GM19397 (cell line): ENCODE measurements at regions not wholly inside any gene's neighbourhood (a gene's known extent, or its start where the extent isn't known, plus 50 kb on each side); places are given as distances from the start of the nearest gene placed in this dataset.

Experiments
- ATAC-seq: cut with Tn5 transposase; IDR thresholded peaks from one replicate; pipeline ENCODE4 v1.9.1; 2021; ENCODE audit warnings: mild to moderate bottlenecking, moderate library complexity; ENCODE audit not compliant: unreplicated experiment

DNA sequence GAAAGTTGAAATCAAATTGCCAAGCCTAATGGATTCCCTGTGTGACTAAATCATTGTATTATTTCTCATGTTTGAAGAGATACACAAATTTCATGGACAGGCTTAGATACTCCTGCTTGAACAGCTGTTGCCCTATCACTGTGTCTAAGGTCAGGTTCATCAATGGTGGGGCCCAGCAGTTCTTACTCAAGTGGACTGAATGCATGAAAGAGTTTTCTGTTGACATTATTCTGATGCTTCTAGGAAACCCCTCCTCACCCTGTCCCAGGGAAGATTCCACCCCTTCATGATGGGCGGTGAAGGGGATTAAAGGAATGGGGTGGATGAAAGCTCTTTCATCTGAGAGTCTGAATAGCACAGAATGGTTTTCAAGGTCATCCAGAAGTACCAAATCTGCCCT lies 148.8 kb downstream of the INO80D start:
- no peak for ATAC-seq

DNA sequence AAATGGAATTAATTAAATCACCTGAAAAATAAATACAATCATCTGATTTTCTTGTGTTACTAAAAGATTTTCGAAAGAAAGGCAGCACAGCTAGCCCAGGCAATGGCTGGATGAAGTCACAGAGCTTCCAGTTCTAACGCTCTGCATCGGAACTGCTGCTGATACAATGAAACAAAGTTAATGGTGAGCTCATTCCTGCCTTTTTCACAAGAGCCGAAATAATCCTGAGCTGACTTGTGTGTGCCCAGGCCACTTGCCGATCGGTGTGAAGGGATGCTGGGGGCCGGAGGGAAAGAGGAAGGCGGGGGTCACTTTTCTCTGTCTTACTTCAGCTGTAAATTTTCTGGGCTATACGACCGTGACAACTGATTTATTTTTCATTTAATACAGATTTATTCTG lies 149.5 kb downstream of the INO80D start:
- no peak for ATAC-seq

DNA sequence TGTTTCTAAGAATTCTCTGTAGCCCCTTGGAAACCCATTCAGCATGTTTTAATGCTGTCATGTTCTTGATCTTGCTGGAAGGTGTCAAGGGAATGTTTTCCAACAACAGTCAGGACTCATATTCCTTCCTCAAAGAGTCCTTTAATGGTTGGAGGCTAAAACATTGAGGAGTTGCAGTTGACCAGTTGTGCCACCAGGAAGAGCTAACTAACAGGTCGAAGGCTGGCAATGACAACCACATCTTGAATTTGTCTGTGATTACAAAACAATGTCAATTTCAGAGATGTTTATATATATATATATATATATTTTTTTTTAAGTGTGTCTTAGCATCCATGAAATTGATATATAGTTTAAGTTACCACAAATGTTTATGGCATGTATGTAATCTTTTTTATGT lies 151.5 kb downstream of the INO80D start:
- ATAC-seq, result no peak

DNA sequence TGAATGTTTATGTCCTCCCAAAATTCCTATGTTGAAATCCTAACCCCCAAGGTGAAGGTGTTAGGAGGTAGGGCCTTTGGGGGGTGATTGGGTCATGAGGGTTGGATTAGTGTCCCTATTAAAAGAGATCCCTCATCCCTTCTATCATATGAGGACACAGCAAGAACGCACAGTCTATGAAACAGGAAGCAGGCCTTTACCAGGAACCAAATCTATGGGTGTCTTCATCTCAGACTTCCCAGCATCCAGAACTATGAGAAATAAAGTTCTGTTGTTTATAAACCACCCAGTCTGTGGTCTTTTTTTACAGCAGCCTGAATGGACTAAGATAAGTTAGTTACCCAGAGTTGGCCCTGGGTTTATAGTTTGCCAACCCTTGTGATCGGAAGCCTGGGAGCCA lies 153.1 kb downstream of the INO80D start:
- no peak for ATAC-seq

DNA sequence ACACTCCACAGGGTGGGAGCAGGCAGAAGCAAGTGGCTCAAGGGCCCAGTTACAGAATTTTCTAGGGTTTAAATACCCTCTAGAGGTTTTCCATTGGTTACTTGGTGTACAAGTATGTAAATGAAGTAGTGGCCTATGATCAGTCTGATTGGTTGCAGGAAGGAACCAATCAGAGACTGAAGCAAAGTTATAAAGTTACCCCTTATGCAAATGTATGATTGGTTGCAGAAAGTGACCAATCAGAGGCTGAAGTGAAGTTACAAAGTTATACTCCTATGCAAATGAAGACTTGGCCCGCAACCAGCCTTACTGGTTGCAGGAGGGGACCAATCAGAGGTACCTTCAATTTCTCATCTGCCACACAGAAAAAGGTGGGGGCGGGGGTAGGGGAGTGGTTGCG lies 154.6 kb downstream of the INO80D start:
- ATAC-seq, result no peak

DNA sequence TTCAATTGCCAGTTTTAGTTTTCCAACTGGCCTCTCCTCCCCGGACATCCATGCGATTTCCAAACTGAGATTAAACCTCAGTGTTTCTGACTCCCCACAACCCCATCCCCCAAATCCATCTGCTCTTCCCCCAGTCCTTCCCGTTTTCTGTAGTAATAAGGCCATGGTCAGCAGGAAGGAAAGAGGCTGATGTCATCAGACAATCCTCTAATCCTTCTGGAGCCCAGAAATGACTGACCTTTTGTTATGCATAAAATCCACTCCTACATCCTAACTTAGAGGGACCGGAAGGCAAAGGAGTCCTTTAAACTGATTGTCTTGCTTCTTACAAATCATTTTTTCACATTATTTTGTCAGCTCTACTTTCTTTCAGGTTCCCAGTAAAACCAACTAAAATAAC lies 155.8 kb downstream of the INO80D start:
- ATAC-seq, result no peak

DNA sequence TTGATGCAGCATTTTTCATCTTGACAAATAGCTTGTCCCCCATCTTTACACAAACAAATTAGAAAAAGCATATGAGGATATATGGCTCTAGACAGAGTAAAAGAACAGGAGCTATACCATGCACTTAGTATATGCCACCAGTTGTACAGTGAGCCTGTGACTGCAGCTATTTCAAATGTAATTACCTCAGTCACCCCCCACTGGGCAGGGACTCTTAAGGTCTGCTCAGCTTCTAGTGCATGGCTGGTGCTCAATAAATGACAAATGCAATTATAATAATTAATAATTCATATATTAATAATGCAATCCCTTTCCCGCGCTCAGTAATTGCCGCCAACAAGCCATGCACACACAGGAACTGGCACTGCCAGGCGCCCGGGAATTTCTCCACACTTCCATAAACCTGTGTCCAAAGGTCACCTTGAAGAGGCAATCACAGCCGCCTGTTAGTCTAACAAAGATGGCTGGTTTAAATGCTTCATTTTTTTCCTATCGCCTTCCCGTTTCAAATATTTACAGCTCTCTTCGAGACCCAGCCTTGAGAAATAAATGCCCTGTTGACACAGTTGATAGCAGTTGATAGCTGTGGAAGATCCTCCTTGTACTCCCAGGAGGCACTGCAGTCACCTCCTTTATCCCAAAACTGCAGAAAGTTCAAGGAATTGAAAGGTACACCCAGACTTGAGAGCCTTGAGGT lies 156.6 kb downstream of the INO80D start:
- no peak for ATAC-seq

DNA sequence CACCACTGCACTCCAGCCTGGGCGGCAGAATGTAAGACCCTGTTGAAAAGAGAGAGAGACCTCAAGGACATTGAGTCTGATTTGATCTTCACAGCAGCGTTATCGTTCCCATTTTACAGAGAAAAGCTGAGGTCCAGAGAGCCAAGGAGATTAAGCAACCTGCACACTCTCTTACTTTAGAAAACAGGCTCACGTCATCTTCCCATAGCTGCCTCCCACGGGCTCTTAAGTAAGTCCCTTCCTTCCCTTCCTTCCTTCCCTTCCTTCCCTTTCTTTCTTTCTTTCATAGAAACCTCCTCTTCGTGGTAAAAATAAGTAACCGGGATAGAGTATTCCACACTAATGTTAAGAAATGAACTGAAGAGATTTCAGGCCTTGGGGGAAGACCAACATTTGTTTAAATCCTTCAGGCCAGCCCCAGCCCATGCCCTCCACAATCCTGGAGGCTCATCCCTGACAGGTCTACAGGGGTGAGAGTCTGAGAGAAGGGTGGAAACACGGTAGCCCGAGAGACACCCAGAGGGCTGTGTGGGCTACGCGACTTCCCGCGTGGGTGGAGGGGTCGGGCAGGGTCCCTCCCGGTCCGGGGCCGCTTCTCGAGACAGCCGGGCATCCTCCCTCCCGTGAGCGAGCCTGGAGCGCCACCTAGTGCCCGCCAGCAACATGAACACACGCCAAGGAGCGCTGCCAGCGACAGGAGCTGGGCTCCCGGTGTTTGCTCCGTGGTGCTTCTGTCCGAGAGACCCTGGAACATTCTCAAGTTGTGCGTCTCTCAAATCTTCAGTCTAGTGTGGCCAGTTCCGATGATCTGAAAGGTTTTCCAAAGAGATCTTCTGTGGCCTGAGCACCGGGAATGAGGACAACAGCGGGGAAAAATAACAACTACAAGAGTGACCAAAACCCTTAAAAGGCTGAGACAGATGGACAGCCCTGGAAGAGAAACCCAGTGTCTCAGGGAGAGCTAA lies 160.3 kb downstream of the INO80D start:
- peak; percentile 95 for ATAC-seq

DNA sequence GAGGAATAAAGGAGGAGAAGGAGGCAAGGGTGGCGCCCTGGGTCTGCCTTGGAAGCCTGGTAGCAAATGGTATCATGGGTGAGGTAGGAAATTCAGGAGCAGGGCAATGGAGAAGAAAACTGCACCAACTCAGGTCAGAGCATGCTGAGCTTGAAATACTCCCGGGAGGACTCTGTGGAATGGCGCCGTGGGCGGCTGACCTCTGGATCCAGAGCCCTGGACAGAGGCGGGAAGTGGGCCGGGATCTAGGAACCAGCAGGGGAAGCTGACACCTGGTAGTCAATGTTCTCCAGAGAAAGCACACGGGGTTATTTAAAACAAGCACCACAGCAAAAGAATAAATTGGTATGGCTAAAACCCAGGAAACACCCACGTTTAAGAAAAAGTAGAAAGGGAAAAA lies 161.3 kb downstream of the INO80D start:
- ATAC-seq, result no peak

DNA sequence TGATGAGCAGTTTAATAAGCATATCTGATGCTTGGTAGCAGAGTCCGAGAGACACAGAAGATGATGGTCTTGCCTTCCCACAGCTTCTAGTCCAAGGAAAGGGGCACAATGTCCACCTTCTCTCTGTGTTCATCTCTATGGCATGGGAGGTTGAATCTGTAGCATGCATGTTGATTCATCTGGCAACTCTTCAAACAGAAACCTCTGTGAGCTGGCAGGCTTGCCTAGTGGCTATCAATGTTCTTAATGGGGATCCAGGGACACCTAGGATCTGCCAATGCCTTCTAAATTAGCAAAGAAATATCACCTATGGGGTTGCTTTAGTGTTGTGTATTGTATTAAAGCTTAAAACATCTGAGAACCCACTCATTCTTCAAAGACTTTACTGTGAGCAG lies 170.8 kb downstream of the INO80D start:
- ATAC-seq, result no peak

DNA sequence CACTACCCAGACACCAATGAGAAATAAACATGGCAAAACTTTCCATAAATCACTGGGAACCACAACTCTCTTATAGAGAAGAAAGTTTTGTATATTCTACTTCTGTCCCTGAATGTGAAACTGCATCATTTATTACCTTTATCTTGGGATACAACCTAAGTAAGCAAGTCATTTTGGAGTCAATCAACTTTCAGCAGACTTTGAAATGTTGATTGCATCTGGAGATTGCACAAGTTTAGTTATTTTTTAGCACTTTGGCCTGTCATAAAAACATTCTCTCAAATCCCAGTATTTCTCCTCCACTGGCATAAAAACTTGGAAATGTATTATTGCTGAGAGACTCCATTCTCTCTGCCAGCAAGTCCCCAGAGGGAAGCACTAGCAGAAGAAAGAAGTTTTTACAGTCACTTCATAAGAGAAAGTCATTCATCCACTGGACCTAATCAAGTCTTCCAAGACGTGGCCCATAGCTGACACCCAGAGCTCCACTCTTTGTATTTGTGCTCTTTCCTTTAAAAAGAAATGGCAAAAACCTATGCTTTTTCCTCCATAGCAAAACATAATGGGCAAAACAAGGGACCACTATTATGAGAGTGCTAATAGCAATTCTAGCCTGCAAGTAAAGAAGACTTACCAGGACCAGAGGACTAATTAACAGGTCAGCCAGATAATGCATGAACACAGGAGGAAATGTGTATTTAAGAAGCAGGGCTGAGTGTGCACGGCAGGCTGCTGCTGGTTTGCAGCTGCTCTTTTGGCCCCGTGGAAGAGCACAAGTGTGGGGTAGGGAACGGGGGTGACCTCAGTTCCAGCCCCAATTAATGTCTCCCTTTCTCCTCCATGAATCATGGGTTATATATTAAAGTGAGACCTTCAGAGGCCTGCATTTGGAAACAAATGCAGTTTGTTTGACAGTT lies 171.5 kb downstream of the INO80D start:
- ATAC-seq, result no peak

DNA sequence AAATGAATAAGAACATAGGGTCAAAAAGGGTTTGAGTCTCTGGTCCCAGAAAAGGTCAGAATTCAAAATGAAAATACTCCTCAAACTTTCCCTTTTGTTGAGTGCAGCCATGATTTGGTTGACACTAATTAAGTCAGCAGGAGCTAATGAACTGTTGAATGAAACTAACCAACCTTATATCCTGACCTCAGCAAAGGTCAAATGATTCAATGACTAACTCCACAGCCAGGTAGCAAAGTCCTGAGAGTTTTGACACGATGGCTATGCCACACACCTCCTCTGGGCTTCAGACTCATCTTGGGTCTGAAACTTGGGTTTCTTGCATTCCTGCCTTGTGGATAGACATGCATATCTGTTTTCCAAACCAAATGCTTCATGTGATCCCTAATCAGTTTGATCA lies 172.3 kb downstream of the INO80D start:
- no peak for ATAC-seq

DNA sequence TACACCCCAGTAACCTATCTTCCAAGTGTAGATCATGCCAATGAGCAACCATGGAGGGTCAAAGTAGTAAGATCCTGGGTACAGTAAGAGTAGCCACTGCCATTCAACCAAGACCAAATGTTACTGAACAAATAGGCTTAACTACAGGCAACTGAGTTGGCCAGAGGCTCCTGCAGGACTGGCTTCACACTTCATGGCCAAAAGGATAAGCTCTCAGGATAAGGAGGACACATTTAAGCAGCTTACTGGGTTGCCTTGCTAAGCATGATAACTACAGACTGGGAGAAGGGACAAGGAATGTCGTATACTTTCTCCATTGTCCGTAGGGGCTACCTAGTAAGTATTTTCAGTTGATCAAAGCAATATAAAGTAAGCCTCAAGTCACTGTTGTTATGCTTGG lies 174.7 kb downstream of the INO80D start:
- ATAC-seq, result no peak

DNA sequence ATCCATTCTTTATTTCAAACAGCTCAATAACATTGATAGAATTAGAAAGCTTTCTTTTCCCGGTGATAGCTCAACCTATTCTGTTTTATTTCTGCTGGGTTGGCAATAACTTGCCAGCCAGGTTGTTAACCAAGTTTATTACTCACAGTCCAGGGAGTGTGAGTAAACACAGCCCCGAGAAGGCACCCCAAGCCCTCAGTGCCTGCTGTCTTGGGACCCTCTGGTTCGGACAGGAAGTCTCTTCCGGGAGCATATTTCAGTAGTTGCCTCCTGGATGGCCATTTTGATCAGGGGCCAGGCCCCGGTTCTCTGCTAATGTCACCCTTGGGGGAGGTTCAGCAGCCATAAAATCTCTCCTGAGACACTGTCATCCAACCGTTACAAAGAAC lies 176.8 kb downstream of the INO80D start:
- ATAC-seq, result no peak

DNA sequence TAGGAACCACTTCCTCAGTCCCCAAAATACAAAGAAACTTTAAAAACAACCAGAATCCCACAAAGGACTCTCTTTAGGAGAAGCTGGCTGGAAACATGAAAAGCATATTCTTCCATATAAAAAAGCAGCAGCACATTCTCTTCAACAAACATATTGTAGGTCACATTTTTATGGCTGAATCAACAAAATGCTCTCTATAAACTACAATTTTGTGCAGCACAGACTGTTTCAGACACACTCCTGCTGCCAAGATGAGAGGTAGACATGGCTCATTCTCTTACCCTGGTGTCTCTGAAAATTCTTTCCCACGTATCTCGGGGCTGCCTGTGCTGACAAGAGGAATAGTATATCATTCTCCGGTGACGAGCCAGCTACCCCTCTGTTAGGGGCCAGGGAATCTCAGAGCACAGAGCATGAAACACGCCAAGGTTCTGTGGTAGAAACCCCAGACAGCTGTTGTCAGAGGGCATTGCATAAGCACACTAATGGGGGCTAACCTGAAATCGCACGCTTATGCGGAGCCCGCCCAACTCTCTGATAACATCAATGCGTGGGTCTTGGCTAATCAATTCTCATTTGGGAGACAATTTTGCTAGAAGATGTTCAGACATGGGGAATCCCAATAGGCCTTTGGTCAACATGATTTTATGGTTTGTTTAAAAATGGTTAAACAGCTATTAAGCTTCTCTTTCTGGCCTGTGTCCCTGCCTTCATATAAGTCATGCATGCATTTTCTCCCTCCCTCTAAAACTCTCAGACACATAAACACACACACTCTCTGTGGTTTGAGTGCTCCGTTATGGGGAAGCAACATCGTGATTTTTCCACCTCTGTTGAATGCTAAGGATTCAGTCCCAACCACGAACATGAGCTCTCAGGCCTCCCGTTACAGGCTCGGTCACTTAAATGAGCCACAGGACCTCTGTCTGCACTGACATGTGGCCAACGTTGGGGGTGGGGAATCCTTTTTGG lies 177.5 kb downstream of the INO80D start:
- ATAC-seq, result no peak

DNA sequence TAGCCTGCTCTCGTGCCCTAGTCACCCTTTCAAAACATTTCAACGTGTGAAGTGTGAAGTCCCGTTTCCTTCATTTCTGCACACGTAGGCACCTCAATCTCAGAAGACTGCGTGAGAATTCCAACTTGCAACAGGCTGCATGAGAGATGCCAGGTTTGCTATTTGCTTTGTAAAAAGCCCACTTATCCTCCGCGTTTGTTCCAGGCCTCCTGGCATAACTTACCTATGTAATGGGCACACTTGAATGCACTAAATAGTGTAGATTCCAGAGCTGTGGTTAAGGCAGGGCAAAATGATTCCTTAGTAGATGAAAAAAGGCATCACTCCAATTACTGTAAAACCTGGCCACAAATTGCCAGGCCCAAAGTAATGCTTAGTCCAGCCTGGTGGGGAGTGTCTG lies 179.6 kb downstream of the INO80D start:
- ATAC-seq, result no peak

DNA sequence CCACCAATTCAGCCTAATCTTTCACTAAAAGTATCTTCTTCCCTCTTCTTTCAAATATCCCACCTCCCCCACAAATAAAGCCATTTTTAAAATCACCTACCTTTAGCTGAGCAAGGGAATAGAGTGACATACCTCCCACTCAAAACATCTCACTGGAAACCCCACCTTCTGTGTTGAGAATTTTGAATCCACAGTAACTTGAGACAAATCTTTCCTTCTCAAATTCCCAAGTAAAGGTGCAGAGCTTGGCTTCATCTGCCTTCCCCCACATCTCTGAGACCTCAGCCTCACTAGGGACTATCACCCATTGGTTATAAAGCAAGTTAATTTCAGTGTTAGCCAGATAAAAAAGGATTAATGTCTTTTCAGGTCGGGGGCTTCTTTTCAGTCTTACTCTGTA lies 180.4 kb downstream of the INO80D start:
- no peak for ATAC-seq

DNA sequence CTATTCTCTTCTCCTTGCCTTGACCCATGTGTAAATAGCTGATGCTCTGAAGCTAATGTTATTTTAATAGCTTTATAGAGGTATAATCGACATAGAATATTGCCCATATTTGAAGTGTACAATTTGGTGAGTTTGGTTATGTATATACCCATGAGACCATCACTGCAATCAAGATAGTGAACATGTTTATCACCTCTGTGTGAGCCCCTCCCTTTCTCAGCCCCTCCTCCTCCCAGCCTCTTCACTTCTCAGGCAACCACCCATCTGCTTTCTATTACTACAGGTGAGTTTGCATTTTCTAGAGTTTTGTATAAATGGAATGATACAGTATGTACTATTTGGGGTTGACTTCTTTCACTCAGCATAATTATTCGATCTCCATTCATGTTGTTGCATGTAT lies 181.1 kb downstream of the INO80D start:
- ATAC-seq, result no peak

DNA sequence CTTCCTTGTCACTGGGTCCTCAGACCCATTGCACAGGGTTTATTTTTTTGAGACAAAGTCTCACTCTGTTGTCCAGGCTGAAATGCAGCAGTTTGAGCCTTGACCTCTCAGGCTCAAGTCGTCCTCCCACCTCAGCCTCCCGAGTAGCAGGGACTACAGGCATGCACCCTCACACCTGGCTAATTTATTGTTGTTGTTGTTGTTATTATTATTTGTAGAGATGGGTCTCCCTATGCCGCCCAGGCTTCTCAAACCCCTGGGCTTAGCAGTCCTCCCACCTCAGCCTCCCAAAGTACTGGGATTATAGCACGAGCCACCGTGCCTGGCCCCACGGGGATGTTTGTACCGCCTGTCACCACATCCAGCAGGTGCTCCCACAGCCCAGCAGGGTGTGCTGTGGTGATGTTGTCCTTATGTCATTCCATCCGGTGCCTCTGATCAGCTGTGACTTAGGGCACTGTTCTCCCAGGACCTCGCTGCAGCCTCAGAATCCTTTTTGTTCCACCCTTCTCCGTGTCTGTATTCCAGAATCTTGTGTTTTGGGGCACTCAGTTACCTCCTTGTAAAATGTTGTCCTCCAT lies 182.3 kb downstream of the INO80D start:
- ATAC-seq, result peak; percentile 77

DNA sequence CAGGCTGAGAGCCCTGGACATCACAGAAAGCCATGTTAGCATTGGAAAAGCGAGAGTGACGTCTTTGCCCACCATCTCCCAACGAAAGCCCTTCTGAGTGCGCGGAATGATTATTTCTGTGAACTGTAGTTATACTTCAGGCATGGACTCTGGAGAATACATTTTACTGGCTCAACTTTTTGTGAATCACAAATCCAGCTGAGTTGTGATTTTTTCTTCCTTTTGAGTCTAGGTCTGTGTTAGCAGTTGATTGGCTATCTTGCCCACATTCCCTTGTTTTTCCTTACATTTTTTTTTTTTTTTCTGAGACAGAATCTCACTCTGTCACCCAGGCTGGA lies 183.1 kb downstream of the INO80D start:
- ATAC-seq, result no peak
